Umbilical cord (tissue), 1 donor: ENCODE measurements at regions not wholly inside any gene's neighbourhood (a gene's known extent, or its start where the extent isn't known, plus 50 kb on each side); places are given as distances from the start of the nearest gene placed in this dataset.

Experiments used
- DNase-seq: peaks from one replicate; pipeline ENCODE4 v3.0.0-alpha.2; 2015; ENCODE audit warnings: low spot score

- DNase-seq = no peak
These were observed 54.1 kb upstream of the WDR17 start for GRCh38 chr4:176011529-176011928.

GRCh38 chr4:176013476-176014247, 52.0 kb upstream of the WDR17 start:
- no peak for DNase-seq

- DNase-seq = no peak
These were observed 51.0 kb upstream of the WDR17 start for GRCh38 chr4:176014583-176015108.
